CD4-positive, alpha-beta T cell (primary cell): ENCODE measurements at regions not wholly inside any gene's neighbourhood (a gene's known extent, or its start where the extent isn't known, plus 50 kb on each side); places are given as distances from the start of the nearest gene placed in this dataset.

Source experiments
- ATAC-seq: fragments of 200-7000 bp; cut with Tn5 transposase; one replicate; pipeline ENCODE4 v1.10.0; 2022; ENCODE audit warnings: mild to moderate bottlenecking; ENCODE audit not compliant: poor library complexity
- CTCF ChIA-PET: fragments of 350-600 bp; sonication (Branson Sonifier 250); formaldehyde crosslinking; loops from one replicate; lab custom pipeline; 2021; ENCODE audit warnings: antibody characterized with exemption, inconsistent platforms; lab: Charles Lee
- POLR2A ChIA-PET: fragments of 350-600 bp; sonication (Branson Sonifier 250); formaldehyde crosslinking; loops from one replicate; lab custom pipeline; 2021; ENCODE audit warnings: antibody characterized with exemption, inconsistent platforms; lab: Charles Lee
- DNase-seq, 14 experiments: peaks; one replicate each; pipeline ENCODE4 v3.0.0-alpha.2; 2013 to 2020; ENCODE audit warnings: mixed read lengths in 2 of 14
- H3K27ac ChIP-seq, 2 donors: one replicate each; pipeline versions ENCODE4 v1.5.1 to v1.7.0; 2013; ENCODE audit warnings: low read length in 2 of 2, low read depth in 1 of 2, mild to moderate bottlenecking in 1 of 2
- H3K27me3 ChIP-seq, 2 experiments: 1 replicate in 1 of 2; 2 replicates in 1 of 2; pipeline versions ENCODE4 v1.6.1 to v1.7.0; 2013; ENCODE audit warnings: low read length in 2 of 2, control low read depth in 1 of 2, mild to moderate bottlenecking in 1 of 2, moderate library complexity in 1 of 2; ENCODE audit not compliant: insufficient read depth in 2 of 2, control insufficient read depth in 1 of 2
- H3K36me3 ChIP-seq: one replicate; pipeline ENCODE4 v1.6.1; 2013; ENCODE audit warnings: low read length, control low read depth; ENCODE audit not compliant: insufficient read depth
- H3K4me1 ChIP-seq: one replicate; pipeline ENCODE4 v1.6.1; 2013; ENCODE audit warnings: low read length, control low read depth; ENCODE audit not compliant: insufficient read depth
- H3K4me3 ChIP-seq: one replicate; pipeline ENCODE4 v1.5.1; 2013; ENCODE audit warnings: mild to moderate bottlenecking, low read length, moderate library complexity
- H3K9me3 ChIP-seq, 2 experiments: 1 replicate in 1 of 2; 2 replicates in 1 of 2; pipeline versions ENCODE4 v1.6.1 to v1.7.0; 2013; ENCODE audit warnings: low read length in 2 of 2, mild to moderate bottlenecking in 2 of 2, control low read depth in 1 of 2, moderate library complexity in 1 of 2; ENCODE audit not compliant: control insufficient read depth in 1 of 2, insufficient read depth in 1 of 2
- H3K27ac Mint-ChIP-seq: one replicate; pipeline ENCODE4 v1.8.0; 2020; ENCODE audit warnings: mixed read lengths
- H3K27me3 Mint-ChIP-seq: one replicate; pipeline ENCODE4 v1.8.0; 2021; ENCODE audit warnings: mixed read lengths
- H3K36me3 Mint-ChIP-seq: one replicate; pipeline ENCODE4 v1.8.0; 2021; ENCODE audit warnings: low read depth, mixed read lengths
- H3K4me1 Mint-ChIP-seq: one replicate; pipeline ENCODE4 v1.8.0; 2021; ENCODE audit warnings: low read depth, mixed read lengths
- H3K4me3 Mint-ChIP-seq: one replicate; pipeline ENCODE4 v1.8.0; 2020; ENCODE audit warnings: mild to moderate bottlenecking, mixed read lengths
- H3K9me3 Mint-ChIP-seq: one replicate; pipeline ENCODE4 v1.8.0; 2020; ENCODE audit warnings: mixed read lengths
- CTCF ChIP-seq: fragments of 200-600 bp; IDR thresholded peaks from one replicate; pipeline ENCODE4 v1.8.0; 2022; ENCODE audit warnings: antibody characterized with exemption, mild to moderate bottlenecking
- intact Hi-C, 2 experiments: fragments of 100-400 bp; cut with DNase I in 1 of 2; cut with micrococcal nuclease in 1 of 2; formaldehyde crosslinking; loops; one replicate each; pipeline versions ENCODE4 v1.15.1 to v1.9.0; 2023 to 2025; cut with DNase I, micrococcal nuclease

GRCh38 chr9:24096756-24097155 lies 270.7 kb upstream of the ELAVL2 start:
- Histone ChIP-seq H3K27ac (no peak overlapping the region), H3K27me3 (no peaks in the 10 kb centered on the region), H3K9me3 (peaks cover 4 to 5% of the 10 kb centered on the region in 2 experiments), H3K4me1 (no peaks in the 10 kb centered on the region), H3K4me3 (no peak overlapping the region), H3K36me3 (no peaks in the 10 kb centered on the region)
- no peak for TF ChIP-seq CTCF
- no peak for DNase-seq
- Mint-ChIP-seq H3K4me1 (no peaks in the 10 kb centered on the region), H3K27ac (no peak overlapping the region), H3K9me3 (peaks cover 16% of the 10 kb centered on the region), H3K4me3 (no peak overlapping the region), H3K36me3 (no peaks in the 10 kb centered on the region), H3K27me3 (no peaks in the 10 kb centered on the region)
- CTCF ChIA-PET = no interaction called here
- intact Hi-C loops = loop anchor here in 1 of 2 experiments (10.0 kb wide), 1 partner anchor 58 kb away; no protein-coding TSS in a partner anchor
- no peak for ATAC-seq
- POLR2A ChIA-PET = no interaction called here

GRCh38 chr9:24095246-24095645 lies 269.2 kb upstream of the ELAVL2 start:
- no peaks in the 10 kb centered on the region for H3K36me3 Mint-ChIP-seq
- H3K4me1 Mint-ChIP-seq = no peaks in the 10 kb centered on the region
- DNase-seq (no peak), ATAC-seq (no peak)
- TF ChIP-seq CTCF = no peak
- no peaks in the 10 kb centered on the region for H3K36me3 ChIP-seq
- no peak overlapping the region for H3K27ac ChIP-seq
- no peaks in the 10 kb centered on the region for H3K27me3 ChIP-seq
- no peak overlapping the region for H3K4me3 Mint-ChIP-seq
- H3K27me3 Mint-ChIP-seq = no peaks in the 10 kb centered on the region
- intact Hi-C loops = loop anchor here in 1 of 2 experiments (10.0 kb wide), 1 partner anchor 60 kb away; no protein-coding TSS in a partner anchor
- peaks cover 4% of the 10 kb centered on the region in 2 experiments for H3K9me3 ChIP-seq
- H3K9me3 Mint-ChIP-seq = peaks cover 18% of the 10 kb centered on the region
- H3K4me1 ChIP-seq = no peaks in the 10 kb centered on the region
- no peak overlapping the region for H3K27ac Mint-ChIP-seq
- no peak overlapping the region for H3K4me3 ChIP-seq
- ChIA-PET CTCF (no interaction called here), POLR2A (no interaction called here)

- Mint-ChIP-seq H3K27ac (no peak overlapping the region), H3K4me1 (no peaks in the 10 kb centered on the region), H3K36me3 (no peaks in the 10 kb centered on the region), H3K4me3 (no peak overlapping the region), H3K9me3 (peaks cover 29% of the 10 kb centered on the region), H3K27me3 (no peaks in the 10 kb centered on the region)
- TF ChIP-seq CTCF = no peak
- ATAC-seq = no peak
- H3K27me3 ChIP-seq = no peaks in the 10 kb centered on the region
- H3K36me3 ChIP-seq = no peaks in the 10 kb centered on the region
- ChIA-PET POLR2A (no interaction called here), CTCF (no interaction called here)
- H3K27ac ChIP-seq = no peak overlapping the region
- no peaks in the 10 kb centered on the region for H3K4me1 ChIP-seq
- no peak for DNase-seq
- H3K4me3 ChIP-seq = no peak overlapping the region
- H3K9me3 ChIP-seq = peaks cover 0 to 4% of the 10 kb centered on the region in 2 experiments
- intact Hi-C loops = loop anchor here in 1 of 2 experiments (10.0 kb wide), 1 partner anchor 64 kb away; no protein-coding TSS in a partner anchor
Observed at GRCh38 chr9:24090566-24090965, 264.5 kb upstream of the ELAVL2 start.
